ENCODE measurements at regions not wholly inside any gene's neighbourhood (a gene's known extent, or its start where the extent isn't known, plus 50 kb on each side); places are given as distances from the start of the nearest gene placed in this dataset.

GRCh38 chr1:55310505-55310971 is 95.4 kb upstream of the USP24 start:
- CTCF ChIA-PET = no interaction called here
- ATAC-seq (replicated peaks in 1 of 4) = no peak

GRCh38 chr1:55309786-55310504 is 94.8 kb upstream of the USP24 start:
- ATAC-seq (replicated peaks in 1 of 4) (no peak), DNase-seq (no peak)
- Histone ChIP-seq H3K4me3 (ENCODE audit: control insufficient read depth in 1 of 2, extremely low read depth in 1 of 2, low read length in 1 of 2) (no peak overlapping the region), H3K27me3 (replicated peaks in 1 of 2; ENCODE audit: control insufficient read depth in 2 of 2, extremely low read depth in 1 of 2, insufficient read depth in 2 of 2, low read length in 1 of 2) (peaks cover 0 to 10% of the 10 kb centered on the region in 2 experiments), H3K27ac (ENCODE audit: low read length) (no peak overlapping the region), H3K36me3 (ENCODE audit: control insufficient read depth in 2 of 2, extremely low read depth in 1 of 2, insufficient read depth in 1 of 2, low read length in 1 of 2) (no peaks in the 10 kb centered on the region), H3K9me3 (no peaks in the 10 kb centered on the region), H3K4me1 (ENCODE audit: control insufficient read depth in 1 of 2, extremely low read depth in 1 of 2, insufficient read depth in 2 of 2, low read length in 2 of 2) (no peaks in the 10 kb centered on the region)
- ChIA-PET POLR2A (no interaction called here), CTCF (no interaction called here)
- WGBS (ENCODE audit: insufficient coverage) = 69% methylated on average over 17 of the region's 18 CpGs
- Mint-ChIP-seq H3K36me3 (no peaks in the 10 kb centered on the region), H3K9me3 (no peaks in the 10 kb centered on the region), H3K4me1 (no peaks in the 10 kb centered on the region), H3K27ac (no peak overlapping the region), H3K4me3 (no peak overlapping the region), H3K27me3 (peaks cover 4 to 14% of the 10 kb centered on the region in 2 donors)

More at GRCh38 chr1:55310505-55310971, 95.4 kb upstream of the USP24 start:
- POLR2A ChIA-PET = no interaction called here
- H3K27ac ChIP-seq (ENCODE audit: low read length) = no peak overlapping the region
- no peak overlapping the region for H3K4me3 Mint-ChIP-seq
- H3K9me3 ChIP-seq = no peaks in the 10 kb centered on the region
- H3K27ac Mint-ChIP-seq = no peak overlapping the region
- H3K27me3 ChIP-seq (replicated peaks in 1 of 2; ENCODE audit: control insufficient read depth in 2 of 2, extremely low read depth in 1 of 2, insufficient read depth in 2 of 2, low read length in 1 of 2) = peaks cover 0 to 8% of the 10 kb centered on the region in 2 experiments
- H3K4me3 ChIP-seq (ENCODE audit: control insufficient read depth in 1 of 2, extremely low read depth in 1 of 2, low read length in 1 of 2) = no peak overlapping the region
- no peaks in the 10 kb centered on the region for H3K36me3 ChIP-seq (ENCODE audit: control insufficient read depth in 2 of 2, extremely low read depth in 1 of 2, insufficient read depth in 1 of 2, low read length in 1 of 2)
- WGBS (ENCODE audit: insufficient coverage) = no CpG with 5 or more reads among the region's 3 CpGs
- no peaks in the 10 kb centered on the region for H3K4me1 Mint-ChIP-seq
- no peak for DNase-seq
- H3K9me3 Mint-ChIP-seq = no peaks in the 10 kb centered on the region
- H3K4me1 ChIP-seq (ENCODE audit: control insufficient read depth in 1 of 2, extremely low read depth in 1 of 2, insufficient read depth in 2 of 2, low read length in 2 of 2) = no peaks in the 10 kb centered on the region
- H3K27me3 Mint-ChIP-seq = peaks cover 1 to 8% of the 10 kb centered on the region in 2 donors
- no peaks in the 10 kb centered on the region for H3K36me3 Mint-ChIP-seq

DNA sequence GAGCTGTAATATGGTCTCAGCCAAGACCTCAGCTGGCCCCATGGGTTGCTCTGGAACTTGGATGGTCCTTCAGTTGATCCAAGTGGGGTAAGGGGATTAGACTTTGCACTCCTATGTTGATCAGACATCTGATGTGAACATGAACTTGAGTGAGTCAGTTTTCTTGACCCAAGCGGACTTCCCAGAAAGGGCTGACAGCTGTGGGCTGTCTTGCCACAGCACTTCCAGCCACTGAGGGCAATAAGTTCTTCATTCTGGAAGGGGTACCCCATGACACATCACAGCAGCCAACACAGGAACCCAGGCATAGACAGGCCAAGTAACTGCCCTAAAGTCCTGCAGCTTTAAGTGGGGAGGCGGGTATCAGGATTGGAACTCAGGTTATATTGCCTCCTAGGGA is 93.9 kb upstream of the USP24 start:
- Mint-ChIP-seq H3K27me3 (peaks cover 7 to 17% of the 10 kb centered on the region in 2 donors), H3K9me3 (no peaks in the 10 kb centered on the region), H3K4me1 (no peaks in the 10 kb centered on the region), H3K27ac (no peak overlapping the region), H3K4me3 (no peak overlapping the region), H3K36me3 (no peaks in the 10 kb centered on the region)
- no peaks in the 10 kb centered on the region for H3K9me3 ChIP-seq
- no peaks in the 10 kb centered on the region for H3K4me1 ChIP-seq (ENCODE audit: control insufficient read depth in 1 of 2, extremely low read depth in 1 of 2, insufficient read depth in 2 of 2, low read length in 2 of 2)
- ATAC-seq (replicated peaks in 1 of 4) = no peak
- POLR2A ChIA-PET = no interaction called here
- no peaks in the 10 kb centered on the region for H3K36me3 ChIP-seq (ENCODE audit: control insufficient read depth in 2 of 2, extremely low read depth in 1 of 2, insufficient read depth in 1 of 2, low read length in 1 of 2)
- 90% methylated on average over 1 of the region's 2 CpGs for WGBS (ENCODE audit: insufficient coverage)
- H3K27ac ChIP-seq (ENCODE audit: low read length) = no peak overlapping the region
- no peak overlapping the region for H3K4me3 ChIP-seq (ENCODE audit: control insufficient read depth in 1 of 2, extremely low read depth in 1 of 2, low read length in 1 of 2)
- no peak for DNase-seq
- CTCF ChIA-PET = no interaction called here
- peaks cover 0 to 13% of the 10 kb centered on the region in 2 experiments for H3K27me3 ChIP-seq (replicated peaks in 1 of 2; ENCODE audit: control insufficient read depth in 2 of 2, extremely low read depth in 1 of 2, insufficient read depth in 2 of 2, low read length in 1 of 2)

GRCh38 chr1:55305735-55306134 is 90.6 kb upstream of the USP24 start:
- H3K27ac Mint-ChIP-seq = no peak overlapping the region
- 14% methylated on average over 1 of the region's 2 CpGs for WGBS (ENCODE audit: insufficient coverage)
- peaks cover 0 to 13% of the 10 kb centered on the region in 2 experiments for H3K27me3 ChIP-seq (replicated peaks in 1 of 2; ENCODE audit: control insufficient read depth in 2 of 2, extremely low read depth in 1 of 2, insufficient read depth in 2 of 2, low read length in 1 of 2)
- POLR2A ChIA-PET = no interaction called here
- no peak overlapping the region for H3K4me3 Mint-ChIP-seq
- DNase-seq (no peak), ATAC-seq (replicated peaks in 1 of 4) (no peak)
- H3K4me1 Mint-ChIP-seq = no peaks in the 10 kb centered on the region
- no peaks in the 10 kb centered on the region for H3K36me3 ChIP-seq (ENCODE audit: control insufficient read depth in 2 of 2, extremely low read depth in 1 of 2, insufficient read depth in 1 of 2, low read length in 1 of 2)
- H3K36me3 Mint-ChIP-seq = no peaks in the 10 kb centered on the region
- H3K9me3 Mint-ChIP-seq = no peaks in the 10 kb centered on the region
- no peaks in the 10 kb centered on the region for H3K9me3 ChIP-seq
- CTCF ChIA-PET = interaction anchor here in 1 of 2 donors (0.6 kb wide), 1 partner anchor 21 kb away, joined by 5 read pairs; no protein-coding TSS in a partner anchor
- no peaks in the 10 kb centered on the region for H3K4me1 ChIP-seq (ENCODE audit: control insufficient read depth in 1 of 2, extremely low read depth in 1 of 2, insufficient read depth in 2 of 2, low read length in 2 of 2)
- H3K27me3 Mint-ChIP-seq = peaks cover 9 to 17% of the 10 kb centered on the region in 2 donors
- H3K27ac ChIP-seq (ENCODE audit: low read length) = no peak overlapping the region
- no peak overlapping the region for H3K4me3 ChIP-seq (ENCODE audit: control insufficient read depth in 1 of 2, extremely low read depth in 1 of 2, low read length in 1 of 2)

DNA sequence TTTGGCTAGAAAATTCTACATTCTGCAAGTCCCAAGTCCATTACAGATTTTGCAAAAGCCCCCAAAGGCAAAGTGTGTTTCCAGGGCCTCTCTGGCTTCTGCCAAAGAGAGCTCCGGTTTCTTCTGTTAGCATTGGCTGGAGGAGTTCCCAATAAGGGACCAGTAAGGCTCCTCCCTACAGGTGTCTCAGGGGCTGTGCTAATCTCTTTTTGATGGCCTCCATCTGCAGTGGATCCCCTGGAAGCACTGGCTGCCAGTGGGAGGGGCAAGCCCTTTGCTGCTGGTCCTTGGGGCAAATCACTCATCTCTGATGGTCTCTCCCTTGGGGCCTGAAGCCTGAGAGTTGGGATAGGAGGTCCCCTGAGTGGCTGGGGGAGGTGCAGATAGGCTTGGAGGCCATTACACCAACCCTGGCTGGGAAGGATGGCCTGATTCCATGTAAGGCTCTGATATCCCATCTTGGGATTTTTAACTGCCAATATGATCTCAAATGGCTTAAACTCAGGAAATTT is 89.1 kb upstream of the USP24 start:
- Histone ChIP-seq H3K4me1 (ENCODE audit: control insufficient read depth in 1 of 2, extremely low read depth in 1 of 2, insufficient read depth in 2 of 2, low read length in 2 of 2) (no peaks in the 10 kb centered on the region), H3K9me3 (no peaks in the 10 kb centered on the region), H3K4me3 (ENCODE audit: control insufficient read depth in 1 of 2, extremely low read depth in 1 of 2, low read length in 1 of 2) (no peak overlapping the region), H3K27me3 (replicated peaks in 1 of 2; ENCODE audit: control insufficient read depth in 2 of 2, extremely low read depth in 1 of 2, insufficient read depth in 2 of 2, low read length in 1 of 2) (peaks cover 0 to 13% of the 10 kb centered on the region in 2 experiments), H3K27ac (ENCODE audit: low read length) (no peak overlapping the region), H3K36me3 (ENCODE audit: control insufficient read depth in 2 of 2, extremely low read depth in 1 of 2, insufficient read depth in 1 of 2, low read length in 1 of 2) (no peaks in the 10 kb centered on the region)
- WGBS (ENCODE audit: insufficient coverage) = 67% methylated on average over 1 of the region's 1 CpG
- DNase-seq = no peak
- Mint-ChIP-seq H3K36me3 (no peaks in the 10 kb centered on the region), H3K4me1 (no peaks in the 10 kb centered on the region), H3K4me3 (no peak overlapping the region), H3K27me3 (peaks cover 9 to 17% of the 10 kb centered on the region in 2 donors), H3K27ac (no peak overlapping the region), H3K9me3 (no peaks in the 10 kb centered on the region)
- ChIA-PET POLR2A (no interaction called here), CTCF (no interaction called here)
- ATAC-seq (replicated peaks in 1 of 4) = no peak

DNA sequence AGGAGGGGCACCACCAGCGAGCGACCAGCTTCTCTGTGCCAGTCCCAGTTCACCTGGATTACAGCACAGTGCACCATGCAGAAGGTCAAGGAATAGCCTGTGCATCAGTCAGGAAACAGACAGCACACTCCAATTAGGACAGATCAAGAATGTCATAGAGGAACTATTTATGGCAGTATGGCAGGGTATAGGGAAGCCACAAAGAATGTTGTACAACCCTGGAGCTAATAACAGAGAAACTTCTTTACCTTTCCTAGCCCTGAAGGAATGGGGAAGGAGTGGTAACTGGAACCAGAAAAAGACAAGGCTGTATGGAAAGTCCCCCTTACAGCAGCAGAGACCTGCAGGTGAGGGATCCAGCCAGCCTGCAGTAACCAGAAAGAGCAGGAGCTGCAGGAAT is 87.8 kb upstream of the USP24 start:
- 100% methylated on average over 2 of the region's 2 CpGs for WGBS (ENCODE audit: insufficient coverage)
- Mint-ChIP-seq H3K27me3 (peaks cover 14% of the 10 kb centered on the region in 2 donors), H3K4me3 (no peak overlapping the region), H3K27ac (no peak overlapping the region), H3K4me1 (no peaks in the 10 kb centered on the region), H3K36me3 (no peaks in the 10 kb centered on the region), H3K9me3 (no peaks in the 10 kb centered on the region)
- no peaks in the 10 kb centered on the region for H3K4me1 ChIP-seq (ENCODE audit: control insufficient read depth in 1 of 2, extremely low read depth in 1 of 2, insufficient read depth in 2 of 2, low read length in 2 of 2)
- POLR2A ChIA-PET = no interaction called here
- ATAC-seq (replicated peaks in 1 of 4) = no peak
- CTCF ChIA-PET = no interaction called here
- peaks cover 0 to 15% of the 10 kb centered on the region in 2 experiments for H3K27me3 ChIP-seq (replicated peaks in 1 of 2; ENCODE audit: control insufficient read depth in 2 of 2, extremely low read depth in 1 of 2, insufficient read depth in 2 of 2, low read length in 1 of 2)
- no peak overlapping the region for H3K4me3 ChIP-seq (ENCODE audit: control insufficient read depth in 1 of 2, extremely low read depth in 1 of 2, low read length in 1 of 2)
- H3K27ac ChIP-seq (ENCODE audit: low read length) = no peak overlapping the region
- no peaks in the 10 kb centered on the region for H3K9me3 ChIP-seq
- no peaks in the 10 kb centered on the region for H3K36me3 ChIP-seq (ENCODE audit: control insufficient read depth in 2 of 2, extremely low read depth in 1 of 2, insufficient read depth in 1 of 2, low read length in 1 of 2)
- DNase-seq = no peak
